Neural progenitor cell (in vitro differentiated cells): ENCODE measurements at regions not wholly inside any gene's neighbourhood (a gene's known extent, or its start where the extent isn't known, plus 50 kb on each side); places are given as distances from the start of the nearest gene placed in this dataset.

ENCODE experiments used
- CTCF ChIP-seq: fragments of 200-600 bp; sonication (generic); IDR thresholded peaks from 2 replicates; pipeline ENCODE4 v1.5.1; 2017; ENCODE audit warnings: antibody characterized with exemption, mild to moderate bottlenecking
- EZH2 ChIP-seq: fragments of 200-600 bp; sonication (generic); IDR thresholded peaks from 2 replicates; pipeline ENCODE4 v1.6.1; 2017; ENCODE audit warnings: antibody characterized with exemption, mild to moderate bottlenecking, moderate library complexity

DNA sequence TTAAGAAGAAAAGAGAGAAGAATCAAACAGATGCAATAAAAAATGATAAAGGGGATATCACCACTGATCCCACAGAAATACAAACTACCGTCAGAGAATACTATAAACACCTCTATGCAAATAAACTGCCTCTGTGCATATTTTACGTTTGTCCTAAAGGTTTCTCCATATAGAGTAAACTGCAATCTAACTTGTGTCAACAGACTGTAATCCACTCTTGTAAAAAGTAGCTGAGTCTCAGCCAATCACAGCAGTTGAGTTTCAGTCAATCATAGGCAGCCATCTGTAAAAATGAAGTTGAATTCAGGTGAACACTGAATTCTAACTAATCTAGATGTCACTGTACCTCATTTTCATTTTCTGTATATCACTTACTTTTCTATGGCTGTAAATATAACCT lies 112.2 kb upstream of the SYNCRIP start:
- TF ChIP-seq CTCF (no peak), EZH2 (no peak)
